Embryonic facial prominence (tissue), 1 donor: ENCODE measurements at regions not wholly inside any gene's neighbourhood (a gene's known extent, or its start where the extent isn't known, plus 50 kb on each side); places are given as distances from the start of the nearest gene placed in this dataset.
"Not testable (repeated sequence)": the region's sequence is repeated elsewhere in the genome, so short reads cannot be mapped to it uniquely, and the experiment has no call there.

Experiments
- DNase-seq: peaks from one replicate; pipeline ENCODE4 v3.0.0-alpha.2; 2016; ENCODE audit errors: extremely low spot score

- DNase-seq: no peak
Measured at GRCh38 chr9:135173066-135173465, 85.6 kb downstream of the OLFM1 start.

DNA sequence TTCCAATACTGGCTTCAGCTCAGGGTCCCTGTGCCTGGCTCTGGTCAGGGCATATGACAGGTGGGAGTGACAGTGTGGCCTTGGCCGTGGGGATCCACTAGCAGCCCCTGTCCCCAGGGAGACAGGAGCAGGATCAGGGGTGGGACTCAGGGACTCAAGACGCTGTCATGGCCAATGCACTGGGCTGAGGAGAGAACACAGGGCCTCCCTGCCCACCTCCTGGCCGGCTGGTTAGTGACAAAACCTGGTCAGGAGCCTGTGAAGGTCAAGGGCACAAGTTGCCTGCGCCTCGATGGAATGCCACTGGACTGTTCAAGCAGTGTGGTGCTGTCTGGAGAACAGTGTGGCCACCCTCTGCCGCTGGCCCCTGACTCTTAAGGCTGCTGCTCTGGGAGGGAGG is 86.8 kb downstream of the OLFM1 start:
- no peak for DNase-seq

DNA sequence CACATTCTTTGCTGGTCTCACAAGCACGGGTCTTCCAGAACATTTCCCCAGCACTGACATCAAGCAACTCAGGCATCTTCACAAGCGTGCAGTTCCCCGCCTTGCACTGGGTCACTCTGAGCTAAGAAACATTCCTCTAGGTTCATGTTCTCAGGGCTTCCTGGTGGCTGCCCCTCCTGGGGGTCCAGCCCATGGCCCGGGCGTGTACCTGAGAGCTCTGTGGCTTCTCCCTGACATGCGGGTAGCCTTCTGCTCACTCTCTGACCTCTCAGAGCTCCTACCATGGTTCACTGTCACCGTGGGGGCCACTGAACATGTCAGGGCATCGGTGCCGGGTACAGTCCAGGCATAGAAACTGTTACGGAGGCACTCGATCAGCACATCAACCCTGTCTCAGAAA is 87.5 kb downstream of the OLFM1 start:
- no peak for DNase-seq

DNA sequence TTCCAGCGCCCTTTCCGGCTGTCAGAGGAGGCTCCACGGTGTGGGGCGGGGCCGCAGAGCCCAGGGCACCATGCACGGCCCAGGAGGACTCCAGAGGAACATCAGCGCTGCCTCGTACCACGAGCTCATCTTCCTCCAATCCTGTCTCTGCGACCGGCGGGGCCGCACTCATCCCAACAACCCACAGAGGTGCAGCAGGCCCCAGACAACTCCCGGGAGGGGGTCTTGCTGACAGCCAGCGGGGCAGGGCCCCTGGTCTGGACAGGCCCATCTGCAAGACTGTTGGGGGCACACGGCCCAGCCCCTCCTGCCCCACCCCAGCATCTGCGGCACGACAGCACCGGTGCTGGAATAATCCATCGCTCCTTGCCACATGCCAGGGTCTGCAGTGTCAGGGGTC is 88.8 kb downstream of the OLFM1 start:
- no peak for DNase-seq

GRCh38 chr9:135177562-135177961 is 90.1 kb downstream of the OLFM1 start:
- DNase-seq: not testable (repeated sequence)

DNA sequence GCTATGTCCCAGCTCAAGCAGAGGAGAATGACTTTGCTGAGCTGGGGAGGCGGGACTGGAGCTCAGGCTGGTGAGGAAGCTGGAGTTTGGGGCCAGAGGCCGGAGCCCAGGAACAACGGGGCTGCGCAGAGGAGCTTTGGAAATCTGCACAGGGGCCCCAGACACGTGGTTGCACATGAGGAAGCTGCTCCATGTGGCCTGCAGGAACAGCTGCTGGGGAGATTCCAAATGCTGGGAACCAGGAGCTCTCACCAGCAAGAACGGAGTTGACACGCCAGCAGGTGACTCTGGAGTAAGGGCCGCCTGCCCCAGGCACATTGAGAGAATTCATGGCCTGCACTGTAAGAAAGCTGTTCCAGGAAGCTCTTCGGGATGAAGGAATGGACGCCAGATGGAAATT is 91.0 kb downstream of the OLFM1 start:
- DNase-seq: no peak

DNA sequence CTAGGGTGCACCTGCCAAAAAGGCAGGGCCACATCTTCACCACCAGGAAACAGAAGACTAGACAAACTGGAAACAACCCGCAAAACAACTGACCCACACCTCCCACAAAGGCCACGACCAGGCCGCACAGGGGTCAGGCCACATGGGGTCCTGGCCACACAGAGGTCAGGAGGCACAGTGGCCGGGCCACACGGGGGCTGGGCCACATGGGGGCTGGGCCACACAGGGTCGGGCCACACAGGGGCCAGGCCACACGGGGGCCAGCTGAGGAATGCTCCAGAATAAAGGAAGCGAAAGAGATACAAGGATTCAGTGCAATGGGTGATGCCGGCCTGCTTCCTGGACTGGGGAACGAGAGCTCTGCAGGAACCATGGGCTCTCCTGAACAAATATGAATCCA is 91.6 kb downstream of the OLFM1 start:
- DNase-seq: no peak

DNA sequence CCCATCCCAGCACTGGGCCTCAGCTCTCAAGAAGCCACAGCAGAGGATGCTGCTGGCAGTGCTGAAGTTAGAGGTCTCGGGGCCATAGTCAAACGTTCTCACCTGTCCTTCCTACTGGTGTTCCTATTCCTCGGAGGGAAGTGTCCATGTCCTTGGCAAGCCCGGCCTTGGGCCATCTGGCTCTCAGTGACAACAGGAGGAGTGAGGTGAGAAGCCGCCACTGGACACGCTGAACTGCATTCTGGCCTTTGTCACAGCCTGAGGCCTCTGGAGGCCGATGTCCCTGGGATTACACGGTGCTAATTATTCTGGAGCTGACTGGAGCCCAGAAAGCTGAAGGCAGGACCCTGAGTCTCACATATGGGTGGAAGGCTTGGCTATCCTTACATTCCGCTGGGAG is 92.5 kb downstream of the OLFM1 start:
- no peak for DNase-seq

DNA sequence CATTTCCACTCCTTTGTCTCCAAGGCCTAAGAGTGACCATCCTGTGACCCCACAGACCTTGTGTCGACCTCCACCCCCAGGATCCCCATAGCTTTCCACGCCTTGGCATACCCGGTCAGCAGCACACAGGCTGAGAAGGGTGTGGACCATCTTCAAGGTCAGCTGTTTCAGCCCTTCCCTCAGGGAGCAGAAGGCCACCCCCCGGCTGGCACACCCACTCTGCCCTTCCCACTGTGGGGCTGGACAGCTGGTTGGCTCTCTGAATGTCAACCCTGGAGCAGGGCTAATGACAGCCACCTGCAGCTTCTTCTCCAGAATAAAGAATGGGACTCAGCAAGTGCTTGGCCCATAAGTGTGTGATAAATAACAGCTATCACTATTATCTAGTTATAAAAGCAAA is 93.1 kb downstream of the OLFM1 start:
- no peak for DNase-seq

DNA sequence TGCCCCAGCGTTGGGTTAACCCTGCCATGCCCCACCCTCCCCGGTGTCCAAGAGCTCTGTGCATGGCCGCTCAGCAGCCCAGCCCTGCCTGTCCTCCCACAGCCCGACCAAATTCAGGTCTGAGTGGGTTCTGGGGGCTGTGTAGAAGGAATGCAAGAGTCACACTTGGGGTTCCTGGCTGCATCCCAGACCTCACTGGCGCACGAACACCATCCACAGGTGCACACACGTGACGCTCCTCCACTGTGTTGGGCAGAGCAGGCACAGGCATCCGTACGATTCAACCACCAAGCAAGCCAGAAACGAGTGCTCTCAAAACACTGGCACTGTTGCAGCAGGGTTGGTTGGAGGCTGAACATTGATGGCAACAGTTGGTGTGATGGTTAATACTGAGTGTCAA is 93.9 kb downstream of the OLFM1 start:
- DNase-seq: no peak

- DNase-seq: not testable (repeated sequence)
Measured at GRCh38 chr9:135181841-135182240, 94.4 kb downstream of the OLFM1 start.

GRCh38 chr9:135183069-135183468 is 95.6 kb downstream of the OLFM1 start:
- DNase-seq: no peak

- DNase-seq: no peak
Measured at GRCh38 chr9:135183528-135184180, 96.2 kb downstream of the OLFM1 start.

GRCh38 chr9:135184181-135185053 is 96.9 kb downstream of the OLFM1 start:
- DNase-seq: no peak

DNA sequence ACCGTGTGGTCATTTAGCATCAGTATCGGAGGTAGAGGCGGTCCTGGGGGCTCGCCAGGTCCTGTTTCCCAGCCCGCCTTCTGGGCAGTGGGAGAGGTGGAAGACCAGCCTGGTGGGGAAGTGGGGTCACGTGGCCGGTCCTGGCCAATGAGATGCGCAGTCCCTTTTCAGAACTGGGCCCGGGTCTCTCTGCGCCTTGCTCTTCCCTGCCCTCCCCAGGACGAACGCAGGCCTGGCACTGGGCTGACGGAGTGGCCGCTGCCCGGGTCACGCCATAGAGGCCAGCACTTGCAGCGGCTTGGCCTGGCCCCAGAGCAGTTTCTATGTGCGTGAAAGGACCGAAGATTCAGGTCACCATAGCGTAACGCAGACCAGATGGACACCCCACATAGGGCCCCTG is 97.6 kb downstream of the OLFM1 start:
- no peak for DNase-seq

DNA sequence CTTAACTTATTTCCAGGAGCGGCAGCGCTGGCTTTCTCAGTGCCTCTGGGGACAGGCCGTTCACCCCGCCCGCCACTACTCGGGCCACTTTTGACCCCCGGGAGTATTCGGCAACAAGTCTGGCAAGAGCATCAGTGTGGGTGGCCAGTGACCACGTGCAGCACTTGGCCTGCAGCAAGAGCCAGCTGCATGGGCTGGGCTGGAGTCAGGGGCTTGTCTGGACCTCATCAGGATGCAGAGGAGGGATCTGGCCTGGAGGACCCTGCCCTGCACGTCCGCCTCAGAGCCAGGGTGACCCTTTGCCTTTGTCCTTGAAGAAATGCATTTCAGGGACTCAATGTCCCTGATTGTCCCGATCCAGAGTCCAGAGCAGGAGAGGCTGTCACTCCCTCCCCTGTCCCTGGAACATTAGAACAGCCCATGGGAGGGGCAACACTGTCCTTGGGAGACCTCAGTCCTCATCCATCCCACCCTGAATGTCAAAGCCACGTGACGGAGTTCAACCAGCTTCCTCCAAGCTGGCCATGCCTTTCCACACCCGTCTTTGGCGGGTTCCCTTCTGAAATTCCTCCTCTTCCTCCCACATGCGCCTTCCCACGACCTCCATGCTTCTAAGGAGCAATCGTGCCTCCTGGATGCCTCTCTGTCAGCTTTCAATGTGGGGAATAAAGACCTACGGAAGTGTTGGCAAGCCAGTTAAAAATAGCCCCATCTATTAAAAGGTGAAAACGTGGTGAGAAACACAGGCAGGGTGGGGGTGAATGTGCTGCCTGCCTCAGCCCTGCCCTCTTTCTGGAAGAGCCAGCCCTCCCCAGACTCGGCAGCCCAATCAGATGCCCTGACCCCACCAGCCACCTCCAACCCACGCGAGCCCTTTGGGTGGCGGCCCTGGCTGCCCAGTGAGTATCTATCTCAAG is 99.0 kb downstream of the OLFM1 start:
- DNase-seq: no peak

GRCh38 chr9:135187365-135187764 is 99.9 kb downstream of the OLFM1 start:
- DNase-seq: no peak

DNA sequence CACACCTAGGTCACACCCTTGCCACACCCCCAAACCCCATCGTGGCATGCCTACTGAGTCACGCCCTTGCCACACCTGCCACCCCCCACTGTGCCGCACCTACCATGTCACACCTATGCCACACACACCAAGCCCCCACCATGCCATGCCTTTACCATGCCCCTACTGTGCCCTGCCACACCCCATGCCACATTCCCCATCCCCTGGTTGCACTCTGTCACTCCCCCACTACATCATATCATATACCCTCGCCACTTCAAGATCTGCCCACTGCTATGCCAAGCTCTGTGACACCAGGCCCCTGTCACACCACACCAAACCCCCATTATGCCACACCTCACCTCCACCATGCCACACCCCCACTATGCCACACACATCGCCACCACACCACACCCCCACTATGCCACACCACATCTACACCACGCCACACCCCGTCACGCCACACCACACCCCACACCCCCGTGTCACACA is 101.2 kb downstream of the OLFM1 start:
- DNase-seq: no peak

- DNase-seq: no peak
Measured at GRCh38 chr9:135189497-135189896, 102.0 kb downstream of the OLFM1 start.

GRCh38 chr9:135190789-135191577 is 103.5 kb downstream of the OLFM1 start:
- DNase-seq: no peak

DNA sequence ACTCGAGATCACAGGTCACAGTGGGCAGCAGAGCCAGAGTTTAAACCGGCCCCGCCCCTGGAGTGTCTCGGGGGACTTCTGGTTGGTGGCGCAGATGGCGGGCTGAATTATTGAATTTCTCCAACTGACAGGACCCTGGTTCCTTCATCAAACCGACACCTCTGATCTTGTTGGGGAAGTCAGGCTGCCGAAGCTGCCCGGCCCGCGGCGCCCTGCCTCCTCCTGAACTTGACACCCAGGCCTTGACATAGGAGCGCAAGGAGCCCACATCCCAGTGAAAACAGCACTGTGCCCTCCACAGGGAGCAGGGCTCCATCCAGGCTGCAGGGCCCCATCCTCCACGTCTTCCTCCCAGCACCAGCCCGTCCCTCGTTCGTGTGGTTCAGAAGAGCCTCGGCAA is 105.2 kb downstream of the OLFM1 start:
- DNase-seq: no peak
